HG03039 (cell line): ENCODE measurements at regions not wholly inside any gene's neighbourhood (a gene's known extent, or its start where the extent isn't known, plus 50 kb on each side); places are given as distances from the start of the nearest gene placed in this dataset.

ENCODE experiments used
- ATAC-seq: cut with Tn5 transposase; IDR thresholded peaks from one replicate; pipeline ENCODE4 v1.9.1; 2021; ENCODE audit warnings: mild to moderate bottlenecking, moderate library complexity; ENCODE audit not compliant: unreplicated experiment

DNA sequence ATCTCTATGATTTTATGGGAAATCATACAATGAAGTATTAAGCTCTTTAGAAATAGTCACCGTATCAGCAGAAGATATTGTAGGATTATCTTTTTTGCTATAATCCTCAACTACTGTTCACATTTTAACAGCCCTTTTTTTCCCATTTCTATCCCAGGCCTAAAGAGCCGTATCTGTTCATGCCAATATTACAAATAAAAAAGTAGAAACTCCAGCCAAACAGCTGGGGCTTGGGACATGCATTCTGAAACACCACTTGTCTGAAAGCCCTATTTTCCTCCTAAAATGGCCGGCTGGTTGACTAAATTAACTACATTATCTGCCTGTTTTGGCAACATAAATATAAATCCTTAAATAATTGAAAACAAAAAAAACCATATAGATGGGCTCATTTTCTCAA is 477.8 kb downstream of the CDH2 start:
- no peak for ATAC-seq

DNA sequence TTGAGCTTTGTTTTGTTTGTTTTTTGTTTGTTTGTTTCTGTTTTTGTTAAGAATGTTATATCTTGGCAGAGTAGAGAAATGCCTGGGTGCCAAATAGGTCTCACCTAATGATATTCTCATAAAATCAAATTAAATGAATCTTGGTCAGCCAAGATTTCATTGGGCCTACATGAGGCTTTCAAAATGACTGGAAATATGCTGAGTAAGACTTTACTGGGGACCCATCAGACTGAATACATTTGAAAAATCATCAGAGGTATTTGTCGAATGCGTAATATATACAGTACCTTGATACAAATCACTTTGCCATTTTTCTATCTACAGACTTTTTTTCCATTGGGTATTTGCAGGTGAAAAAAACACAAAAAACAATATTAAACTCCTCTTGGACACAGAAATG is 480.8 kb downstream of the CDH2 start:
- ATAC-seq: no peak

- ATAC-seq: no peak
Measured at GRCh38 chr18:27695503-27695902, 481.4 kb downstream of the CDH2 start.

DNA sequence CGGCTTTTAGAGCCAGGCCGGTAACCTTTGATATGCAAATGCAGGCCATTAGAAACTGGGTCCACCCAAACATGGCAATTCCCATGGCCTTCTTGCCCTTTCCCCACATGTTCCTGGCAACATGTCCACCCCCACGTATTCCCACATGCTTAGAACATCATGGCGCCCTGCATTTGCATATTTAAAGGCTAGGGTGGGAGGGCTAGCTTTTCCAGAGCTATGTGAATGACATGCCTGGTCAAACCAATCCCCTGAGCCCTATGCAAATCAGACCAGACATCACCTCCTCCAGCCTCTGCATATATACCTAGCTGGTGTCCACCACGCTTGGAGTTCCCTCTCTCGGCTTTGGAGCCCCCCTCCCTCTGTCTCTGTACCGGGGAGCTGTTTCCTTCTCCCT is 481.9 kb downstream of the CDH2 start:
- no peak for ATAC-seq

DNA sequence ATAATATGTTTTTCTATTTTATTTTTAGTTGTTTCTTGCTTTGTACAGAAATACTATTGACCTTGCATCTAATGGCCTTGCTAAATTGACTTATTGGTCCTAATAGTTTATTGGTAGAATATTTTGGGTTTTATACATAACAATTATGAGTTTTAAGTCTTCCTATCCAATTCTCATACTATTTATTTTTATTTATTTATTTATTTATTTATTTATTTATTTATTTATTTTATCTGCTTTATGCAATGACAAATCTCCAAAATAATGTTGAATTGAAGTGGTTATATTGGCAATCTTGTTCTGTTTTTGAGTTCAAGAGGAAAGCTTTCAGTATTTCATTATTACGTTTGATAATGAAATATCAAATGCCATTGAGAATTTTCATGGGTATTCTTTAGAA is 488.3 kb downstream of the CDH2 start:
- no peak for ATAC-seq

DNA sequence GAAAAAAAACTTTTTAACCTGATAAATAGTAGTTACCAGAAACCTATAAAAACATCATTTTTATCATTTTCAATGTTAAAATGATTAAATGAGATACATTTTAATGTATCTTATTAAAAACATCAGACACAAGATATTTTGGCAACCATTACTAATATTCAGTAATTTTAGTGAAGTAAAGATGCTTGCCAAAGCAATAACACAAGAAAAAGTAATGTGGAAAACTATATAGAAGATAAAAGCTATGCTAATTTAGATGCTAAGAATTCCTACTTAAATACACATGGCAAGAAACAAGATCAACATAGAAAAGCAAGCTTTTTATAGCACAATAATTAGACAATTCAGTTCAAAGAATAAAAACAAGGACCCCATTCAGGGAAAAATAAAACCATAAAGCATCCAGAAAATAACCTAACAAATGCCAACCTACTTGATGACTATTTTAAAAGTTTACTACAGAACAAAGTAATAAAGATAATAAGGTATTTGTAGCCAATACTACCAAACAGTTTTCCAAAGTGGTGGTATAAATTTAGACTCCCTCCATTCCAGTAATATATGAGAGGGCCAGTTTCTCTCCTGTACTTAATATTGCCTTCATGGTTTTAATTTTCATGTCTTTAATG is 489.5 kb downstream of the CDH2 start:
- ATAC-seq: no peak

- ATAC-seq: no peak
Measured at GRCh38 chr18:27685807-27686412, 491.0 kb downstream of the CDH2 start.

- no peak for ATAC-seq
Measured at GRCh38 chr18:27685091-27685490, 491.8 kb downstream of the CDH2 start.

DNA sequence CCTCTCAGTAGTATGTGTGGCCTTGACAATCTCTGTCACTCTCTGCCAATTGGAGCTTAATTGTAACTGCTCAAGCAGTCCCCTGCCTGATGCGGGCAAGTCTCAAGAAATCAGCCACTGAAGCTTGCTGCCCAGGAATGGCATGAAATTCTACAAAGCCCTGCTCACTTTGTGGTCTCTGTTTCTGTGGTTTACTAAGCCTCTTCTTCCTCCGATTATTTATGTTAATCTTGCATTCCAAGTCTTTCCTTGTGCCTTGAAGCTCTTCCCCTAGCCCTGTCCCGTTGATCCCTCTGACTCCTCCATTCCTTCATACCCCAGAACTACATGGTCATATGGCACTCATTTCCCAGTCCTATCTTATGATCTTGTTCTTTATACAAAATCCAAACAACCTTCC is 489.3 kb upstream of the CHST9 start:
- no peak for ATAC-seq

- no peak for ATAC-seq
Measured at GRCh38 chr18:27673861-27674260, 488.8 kb upstream of the CHST9 start.

DNA sequence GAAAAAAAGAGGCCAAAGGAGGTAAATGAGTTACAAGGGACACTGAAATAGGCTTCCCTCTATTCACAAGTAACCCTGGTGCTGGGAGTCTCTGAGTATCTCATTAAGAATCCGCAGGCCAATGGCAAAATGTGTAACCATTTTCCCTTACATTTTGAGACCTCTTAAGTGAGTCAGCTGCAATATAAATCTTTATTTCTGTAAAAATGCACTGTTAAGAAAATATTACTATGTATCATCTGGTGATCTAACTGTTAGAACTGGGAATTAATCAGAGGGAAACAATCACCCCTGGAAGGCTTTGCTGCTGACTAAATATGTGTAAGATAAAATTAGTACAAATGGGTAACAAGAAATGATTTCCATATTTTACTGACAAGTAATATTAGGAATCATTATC is 483.1 kb upstream of the CHST9 start:
- no peak for ATAC-seq

- ATAC-seq: no peak
Measured at GRCh38 chr18:27667064-27667463, 482.0 kb upstream of the CHST9 start.

DNA sequence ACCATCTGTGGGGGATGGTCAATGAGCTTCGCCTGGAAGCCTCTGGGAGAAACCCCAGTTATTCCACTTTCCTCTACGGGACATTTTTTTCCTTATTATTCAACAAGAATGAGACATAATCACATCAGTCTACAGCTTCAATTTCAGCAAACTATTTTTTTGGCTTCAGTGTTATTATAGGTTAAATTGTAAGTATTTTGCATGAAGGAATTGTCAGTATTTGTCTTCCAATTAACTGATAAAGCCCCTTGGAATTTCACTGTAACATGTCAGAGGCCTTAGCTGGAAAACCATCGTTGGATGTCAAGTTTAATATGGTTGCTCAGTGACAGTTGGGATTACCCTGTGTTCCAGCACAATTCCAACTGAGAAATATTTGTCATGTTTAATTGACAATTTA is 480.9 kb upstream of the CHST9 start:
- no peak for ATAC-seq

GRCh38 chr18:27665264-27665799 is 480.2 kb upstream of the CHST9 start:
- no peak for ATAC-seq

- ATAC-seq: no peak
Measured at GRCh38 chr18:27662949-27663348, 477.8 kb upstream of the CHST9 start.

DNA sequence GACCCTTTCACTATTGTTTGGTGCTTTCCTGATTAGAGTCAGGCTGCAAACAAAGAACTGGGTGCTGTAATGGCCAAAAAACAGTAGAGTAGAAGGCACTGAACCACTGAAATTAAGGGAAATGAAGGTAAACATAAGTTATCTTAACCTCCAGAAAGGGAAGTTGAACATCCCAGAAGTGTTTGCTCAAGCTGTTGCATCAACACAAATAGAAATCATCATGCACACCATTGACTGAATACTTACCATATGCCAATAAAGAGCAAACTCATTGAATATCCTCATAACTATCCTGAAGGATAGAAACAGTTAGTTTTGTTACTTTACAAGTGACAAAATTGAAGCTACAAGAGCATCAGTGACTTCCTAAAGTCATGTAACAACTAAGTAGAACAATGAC is 477.4 kb upstream of the CHST9 start:
- no peak for ATAC-seq

DNA sequence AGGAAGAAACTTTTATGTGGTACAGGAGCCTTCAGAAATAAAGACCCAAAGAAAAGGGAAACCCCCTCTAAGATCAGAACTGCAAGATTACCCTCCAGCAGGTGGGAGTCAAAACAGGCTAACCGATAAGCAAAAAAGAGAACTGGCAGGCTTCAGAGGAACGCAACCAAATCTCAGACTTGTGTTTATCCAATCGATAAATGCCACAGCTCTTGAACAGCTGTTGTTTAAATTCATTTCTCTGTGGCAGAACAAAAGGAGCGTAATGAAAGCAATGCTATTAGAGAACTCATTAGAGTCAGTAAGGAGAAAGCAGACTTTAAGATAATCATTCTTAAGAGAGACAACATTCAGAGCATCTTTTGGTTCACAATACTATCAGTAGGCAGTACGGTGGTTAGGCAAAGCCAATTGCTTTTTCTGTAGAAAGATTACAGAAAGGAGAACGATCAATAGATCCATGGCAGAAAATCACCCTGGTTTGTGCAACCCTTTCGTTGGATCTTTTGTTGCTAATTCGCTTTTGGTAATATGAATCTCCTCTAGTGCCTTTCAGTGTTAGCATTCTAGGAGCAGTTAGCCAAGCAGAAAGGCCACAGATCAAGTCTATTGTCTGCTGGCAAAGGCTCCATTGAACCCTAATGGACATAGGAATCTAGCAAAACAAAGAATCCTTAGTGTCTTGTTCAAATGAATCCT is 476.4 kb upstream of the CHST9 start:
- no peak for ATAC-seq

GRCh38 chr18:27656905-27657304 is 471.8 kb upstream of the CHST9 start:
- no peak for ATAC-seq

DNA sequence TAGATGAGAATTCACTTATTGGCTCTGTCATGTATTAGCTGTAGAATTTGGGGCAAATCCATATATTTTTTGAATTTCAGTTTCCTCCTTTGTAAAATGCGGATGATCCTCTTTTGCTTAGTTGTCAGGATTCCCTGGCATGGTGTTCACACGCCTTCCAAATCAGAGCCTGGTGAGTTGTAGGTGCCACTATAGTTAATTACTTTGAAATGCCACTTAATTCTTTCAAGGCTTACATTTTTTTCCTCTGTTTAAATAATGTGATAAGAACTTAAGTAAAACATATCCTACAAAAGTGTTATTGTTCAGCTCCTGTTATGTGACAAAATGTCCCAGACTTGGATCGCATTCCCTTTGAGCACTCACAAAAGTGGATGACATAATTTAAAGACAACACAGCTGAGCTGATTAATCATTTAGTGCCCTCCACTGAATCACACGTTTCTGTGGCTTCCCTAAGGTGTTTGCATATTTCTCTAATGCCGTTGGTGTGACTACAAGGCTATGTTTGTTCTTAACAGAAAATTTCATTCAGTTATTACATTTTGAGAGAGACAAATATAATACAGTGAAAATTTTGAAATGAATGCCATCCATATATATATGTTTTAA is 471.2 kb upstream of the CHST9 start:
- ATAC-seq: no peak

GRCh38 chr18:27653247-27653646 is 468.1 kb upstream of the CHST9 start:
- ATAC-seq: no peak

GRCh38 chr18:27652480-27653121 is 467.5 kb upstream of the CHST9 start:
- ATAC-seq: peak; percentile 53
